HG02588 (cell line): ENCODE measurements at regions not wholly inside any gene's neighbourhood (a gene's known extent, or its start where the extent isn't known, plus 50 kb on each side); places are given as distances from the start of the nearest gene placed in this dataset.

ENCODE experiments used
- ATAC-seq: cut with Tn5 transposase; IDR thresholded peaks from one replicate; pipeline ENCODE4 v1.9.1; 2021; ENCODE audit warnings: mild to moderate bottlenecking, moderate library complexity; ENCODE audit not compliant: unreplicated experiment

DNA sequence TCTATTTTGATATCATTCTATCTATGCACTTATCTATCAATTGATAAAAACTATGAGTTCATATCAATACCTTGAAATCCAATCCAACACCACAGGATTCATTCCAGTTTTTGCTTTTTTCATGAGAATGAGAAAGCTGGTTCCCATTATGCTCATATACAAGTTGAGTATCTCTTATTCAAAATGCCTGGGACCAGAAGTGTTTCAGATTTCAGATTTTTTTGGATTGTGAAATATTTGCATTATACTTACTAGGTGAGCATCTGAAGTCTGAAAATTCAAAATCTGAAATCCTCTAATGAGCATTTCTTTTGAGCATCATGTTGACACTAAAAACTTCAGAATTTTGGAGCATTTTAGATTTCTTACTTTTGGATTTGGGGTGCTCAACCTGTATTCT lies 67.8 kb upstream of the DCBLD2 start:
- ATAC-seq: no peak

GRCh38 chr3:98968824-98969223 lies 67.3 kb upstream of the DCBLD2 start:
- ATAC-seq: no peak

- ATAC-seq: no peak
These were observed 66.9 kb upstream of the DCBLD2 start for GRCh38 chr3:98968347-98968746.

DNA sequence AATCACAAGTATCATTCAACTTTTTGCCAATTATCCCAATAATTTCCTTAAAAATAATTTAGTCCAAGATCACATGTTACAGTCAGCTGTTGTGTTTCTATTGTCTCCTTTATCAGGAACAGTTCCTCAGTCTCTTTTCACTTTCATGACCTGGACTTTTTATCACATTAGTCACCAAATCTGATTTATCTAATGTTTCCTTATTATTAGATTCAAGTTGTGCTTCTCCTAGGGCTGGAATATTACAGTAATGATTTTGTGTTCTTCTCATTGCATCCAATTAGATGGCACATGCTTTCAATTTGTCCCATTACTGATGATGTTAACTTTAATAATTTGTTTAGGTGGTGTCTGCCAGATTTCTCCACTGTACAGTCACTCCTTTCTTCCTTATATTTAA lies 66.3 kb upstream of the DCBLD2 start:
- ATAC-seq: no peak

- ATAC-seq: no peak
These were observed 65.5 kb upstream of the DCBLD2 start for GRCh38 chr3:98966862-98967546.

GRCh38 chr3:98966434-98966833 lies 64.9 kb upstream of the DCBLD2 start:
- no peak for ATAC-seq

DNA sequence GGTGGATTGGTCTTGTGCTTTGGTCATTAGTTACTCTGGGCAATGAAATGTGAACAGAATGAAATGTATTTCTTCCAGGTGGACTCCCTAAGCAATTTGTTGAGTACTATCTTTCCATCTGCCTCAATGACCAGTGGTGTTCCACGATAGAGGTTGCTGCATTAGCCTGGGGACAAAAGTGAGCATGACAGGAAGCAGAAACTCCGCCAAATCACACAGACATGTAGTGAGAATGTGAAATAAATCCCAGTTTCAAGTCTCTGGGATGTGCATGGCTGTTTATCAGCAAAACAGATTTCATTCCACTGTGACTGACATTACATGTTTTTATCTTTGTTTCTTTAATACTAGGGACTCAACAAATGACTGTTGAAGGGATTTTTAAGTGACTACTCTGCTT lies 63.3 kb upstream of the DCBLD2 start:
- ATAC-seq: no peak

DNA sequence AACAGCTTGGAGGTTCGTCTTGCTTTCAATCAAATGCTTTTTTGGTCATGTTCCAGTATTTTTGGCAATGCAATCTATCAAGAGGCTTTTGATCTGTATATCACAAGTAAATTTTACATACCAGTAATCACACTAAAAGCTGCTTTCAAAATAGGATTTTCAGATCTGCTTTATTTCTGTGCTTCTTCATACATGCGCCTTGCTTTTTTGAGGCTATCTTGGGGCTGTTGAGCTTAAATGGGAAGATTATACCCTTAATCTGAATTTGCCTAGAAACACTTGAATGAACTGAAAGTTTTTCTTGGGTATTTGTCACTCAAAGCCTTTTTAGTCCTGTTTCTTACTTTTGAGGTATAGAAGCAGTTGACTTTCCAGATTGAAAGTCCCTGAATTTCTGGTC lies 62.1 kb upstream of the DCBLD2 start:
- no peak for ATAC-seq

DNA sequence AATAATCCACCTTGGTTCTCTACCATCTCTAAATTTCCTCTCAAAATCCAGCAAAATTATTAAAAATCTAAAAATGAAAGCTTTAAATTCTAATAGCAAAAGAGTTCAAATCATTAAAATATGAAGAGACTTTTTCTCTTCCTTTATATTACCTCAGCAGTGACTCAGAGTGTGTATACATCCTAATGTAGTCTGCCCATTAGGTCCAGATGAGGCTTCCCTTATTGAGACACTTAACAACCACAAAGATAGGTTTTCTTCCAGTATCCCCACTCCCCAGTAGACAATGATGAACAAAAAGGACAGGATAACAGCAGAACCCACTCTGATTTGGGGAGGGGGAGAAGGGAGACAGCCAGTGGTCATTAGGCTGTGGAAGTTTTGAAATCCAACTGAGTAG lies 61.5 kb upstream of the DCBLD2 start:
- ATAC-seq: no peak

GRCh38 chr3:98962189-98962930 lies 60.9 kb upstream of the DCBLD2 start:
- no peak for ATAC-seq

GRCh38 chr3:98961161-98962155 lies 60.0 kb upstream of the DCBLD2 start:
- no peak for ATAC-seq

- no peak for ATAC-seq
These were observed 56.2 kb upstream of the DCBLD2 start for GRCh38 chr3:98957681-98958080.

- ATAC-seq: no peak
These were observed 54.5 kb upstream of the DCBLD2 start for GRCh38 chr3:98956008-98956407.

DNA sequence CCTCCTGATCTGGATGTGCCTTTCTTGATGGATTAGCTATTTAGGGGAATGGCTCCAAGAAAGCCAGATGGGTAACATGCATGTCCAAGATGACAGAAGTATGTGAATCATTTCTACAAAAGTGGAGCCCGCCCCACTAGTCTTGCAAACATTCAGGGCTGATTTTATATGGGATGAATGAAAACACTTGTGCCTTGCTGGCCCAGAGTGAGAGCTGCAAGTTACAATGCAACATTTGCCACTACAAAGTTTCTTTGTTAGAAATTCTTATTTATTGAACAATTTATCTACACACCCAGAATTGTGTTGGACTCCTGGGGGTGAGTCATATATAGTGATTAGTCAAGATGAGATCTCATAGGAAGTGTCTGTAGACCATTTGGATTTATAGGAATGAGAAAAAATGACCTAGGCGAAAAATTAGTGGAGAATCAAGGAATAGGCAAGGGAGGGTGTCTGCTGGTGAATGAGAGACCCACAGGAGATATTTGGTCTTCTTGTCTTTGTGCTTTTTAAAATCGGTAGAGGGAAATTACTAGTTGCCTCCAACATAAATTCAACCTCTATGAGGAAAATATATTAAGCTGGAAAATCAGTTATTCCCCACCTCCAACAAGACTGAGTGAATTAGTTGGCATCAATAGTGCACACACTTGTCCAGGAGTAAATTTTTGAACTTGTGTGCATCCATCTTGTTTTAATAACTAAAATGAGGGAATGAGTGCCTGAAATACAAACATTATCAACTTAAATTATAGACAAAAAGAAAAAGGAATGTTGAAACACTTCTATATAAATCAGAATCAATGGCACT lies 53.5 kb upstream of the DCBLD2 start:
- ATAC-seq: no peak

- no peak for ATAC-seq
These were observed 52.7 kb upstream of the DCBLD2 start for GRCh38 chr3:98954242-98954641.

- ATAC-seq: no peak
These were observed 50.9 kb upstream of the DCBLD2 start for GRCh38 chr3:98952404-98952803.
